ENCODE measurements at regions not wholly inside any gene's neighbourhood (a gene's known extent, or its start where the extent isn't known, plus 50 kb on each side); places are given as distances from the start of the nearest gene placed in this dataset.

- TF ChIP-seq CTCF (IDR thresholded peaks at IDR 0.05): no peak
- no peak for TF ChIP-seq POLR2A (IDR thresholded peaks at IDR 0.05)
These were observed 128.3 kb upstream of the PLCXD3 start for GRCh38 chr5:41638685-41639084.
